ENCODE measurements at regions not wholly inside any gene's neighbourhood (a gene's known extent, or its start where the extent isn't known, plus 50 kb on each side); places are given as distances from the start of the nearest gene placed in this dataset.

DNA sequence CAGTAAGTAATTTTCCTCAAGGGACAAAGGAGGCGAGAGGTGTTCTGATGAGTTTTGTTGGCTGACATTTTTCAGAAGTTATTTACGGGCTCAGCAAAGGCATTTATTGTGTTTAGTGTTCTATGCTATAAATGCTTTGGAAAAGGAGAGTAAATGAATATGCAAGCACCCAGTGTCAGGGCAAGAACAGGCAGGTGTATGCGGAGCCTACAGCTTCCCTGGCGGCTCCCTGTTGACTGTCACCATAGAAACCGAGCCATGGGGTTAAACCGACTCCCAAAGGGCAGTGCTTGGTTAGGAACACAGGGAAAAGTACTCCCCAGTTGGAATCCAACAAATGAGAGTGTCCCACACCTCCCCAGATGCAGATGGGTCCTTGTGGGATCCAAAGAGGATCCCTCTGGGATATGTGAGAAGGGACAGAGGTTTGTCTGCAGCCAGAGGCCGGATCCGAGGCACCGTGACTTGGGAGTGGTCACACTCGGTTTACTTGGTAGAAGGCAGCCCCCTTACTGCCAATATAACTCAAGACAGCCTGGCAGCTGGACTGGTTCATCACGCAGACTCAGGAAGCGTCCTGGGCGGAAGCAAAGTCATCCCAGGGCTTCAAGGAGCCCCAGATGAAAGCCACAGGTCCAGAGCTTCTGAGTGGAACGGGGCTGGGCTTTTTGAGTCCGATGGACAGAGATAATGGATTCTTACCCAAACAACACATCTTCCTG, 329.7 kb downstream of the CTTN start:
- no peak for DNase-seq (ENCODE audit: low spot score, unreplicated experiment)
- Mint-ChIP-seq H3K4me1 (ENCODE audit: low read depth) (peaks cover 13% of the 10 kb centered on the region), H3K36me3 (ENCODE audit: insufficient read depth) (no peaks in the 10 kb centered on the region), H3K27me3 (no peaks in the 10 kb centered on the region), H3K9me3 (ENCODE audit: low read depth) (peaks cover 5% of the 10 kb centered on the region), H3K4me3 (ENCODE audit: low read depth) (no peak overlapping the region), H3K27ac (no peak overlapping the region)
- TF ChIP-seq CTCF (IDR thresholded peaks at IDR 0.05; ENCODE audit: unreplicated experiment): no peak

- Mint-ChIP-seq H3K4me1 (ENCODE audit: low read depth) (peaks cover 13% of the 10 kb centered on the region), H3K9me3 (ENCODE audit: low read depth) (peaks cover 5% of the 10 kb centered on the region), H3K27ac (no peak overlapping the region), H3K36me3 (ENCODE audit: insufficient read depth) (no peaks in the 10 kb centered on the region), H3K4me3 (ENCODE audit: low read depth) (no peak overlapping the region), H3K27me3 (no peaks in the 10 kb centered on the region)
- no peak for DNase-seq (ENCODE audit: low spot score, unreplicated experiment)
- no peak for TF ChIP-seq CTCF (IDR thresholded peaks at IDR 0.05; ENCODE audit: unreplicated experiment)
Observed at GRCh38 chr11:70729949-70730348, 331.6 kb downstream of the CTTN start.

DNA sequence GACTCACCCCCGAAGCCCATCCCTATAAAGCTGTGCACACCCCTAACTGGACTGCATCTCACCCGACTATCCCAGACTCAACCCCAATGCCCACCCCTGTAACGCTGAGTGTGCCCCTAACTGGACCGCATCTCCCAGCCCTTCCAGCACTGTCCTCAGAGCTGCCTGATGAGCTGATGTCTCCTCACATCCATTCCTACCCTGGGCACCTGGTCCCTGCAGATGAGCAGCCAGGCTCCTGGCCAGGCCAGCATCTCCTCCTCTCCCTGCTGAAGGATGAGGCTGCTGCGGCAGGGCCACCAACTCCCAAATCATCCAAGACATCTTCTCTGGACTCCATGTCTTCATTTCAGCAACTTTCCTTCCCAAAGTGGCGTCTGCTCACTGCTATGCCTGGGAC, 332.1 kb downstream of the CTTN start:
- no peak overlapping the region for H3K4me3 Mint-ChIP-seq (ENCODE audit: low read depth)
- H3K27ac Mint-ChIP-seq: no peak overlapping the region
- no peak for DNase-seq (ENCODE audit: low spot score, unreplicated experiment)
- peaks cover 13% of the 10 kb centered on the region for H3K4me1 Mint-ChIP-seq (ENCODE audit: low read depth)
- no peaks in the 10 kb centered on the region for H3K27me3 Mint-ChIP-seq
- no peak for TF ChIP-seq CTCF (IDR thresholded peaks at IDR 0.05; ENCODE audit: unreplicated experiment)
- no peaks in the 10 kb centered on the region for H3K36me3 Mint-ChIP-seq (ENCODE audit: insufficient read depth)
- H3K9me3 Mint-ChIP-seq (ENCODE audit: low read depth): peaks cover 5% of the 10 kb centered on the region

DNA sequence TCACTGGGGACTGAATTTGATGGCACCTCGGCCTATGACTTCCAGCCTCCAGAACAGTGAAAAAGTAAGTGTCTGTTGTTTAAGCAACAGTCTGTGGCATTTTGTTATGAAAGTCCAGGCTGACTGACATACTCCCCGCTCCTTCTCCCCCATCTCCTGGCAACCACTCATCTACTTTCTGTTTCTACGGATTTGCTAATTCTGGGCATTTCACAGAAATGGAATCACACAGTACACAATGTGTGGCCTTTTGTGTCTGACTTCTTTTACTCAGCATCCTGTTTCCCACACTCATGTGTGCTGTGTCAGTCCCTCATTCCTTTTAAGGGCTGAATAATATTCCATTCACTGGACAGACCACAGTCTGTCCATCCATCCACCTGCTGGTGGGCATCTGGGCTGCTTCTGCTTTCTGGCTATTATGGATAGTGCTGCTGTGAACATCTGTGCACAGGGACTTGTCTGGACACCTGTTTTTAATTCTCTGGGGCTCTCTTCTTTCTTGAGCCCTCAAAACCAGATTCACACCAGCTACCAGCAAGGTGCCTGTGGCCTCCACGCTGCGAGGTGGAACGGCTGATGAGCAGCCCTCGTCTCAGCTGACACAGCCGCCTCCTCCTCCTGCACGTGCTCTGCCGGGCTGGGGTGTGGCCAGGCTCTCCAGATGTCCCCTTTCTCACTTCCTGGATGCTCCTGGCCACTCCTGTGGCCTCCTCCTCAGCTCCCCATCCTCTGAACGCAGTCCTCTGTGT, 333.1 kb downstream of the CTTN start:
- Mint-ChIP-seq H3K27me3 (no peaks in the 10 kb centered on the region), H3K36me3 (ENCODE audit: insufficient read depth) (no peaks in the 10 kb centered on the region), H3K27ac (peak overlapping the region; percentile 71), H3K9me3 (ENCODE audit: low read depth) (peaks cover 5% of the 10 kb centered on the region), H3K4me3 (ENCODE audit: low read depth) (no peak overlapping the region), H3K4me1 (ENCODE audit: low read depth) (peaks cover 13% of the 10 kb centered on the region)
- DNase-seq (ENCODE audit: low spot score, unreplicated experiment): no peak
- TF ChIP-seq CTCF (IDR thresholded peaks at IDR 0.05; ENCODE audit: unreplicated experiment): no peak

- no peaks in the 10 kb centered on the region for H3K36me3 Mint-ChIP-seq (ENCODE audit: insufficient read depth)
- no peaks in the 10 kb centered on the region for H3K9me3 Mint-ChIP-seq (ENCODE audit: low read depth)
- TF ChIP-seq CTCF (IDR thresholded peaks at IDR 0.05; ENCODE audit: unreplicated experiment): no peak
- H3K4me1 Mint-ChIP-seq (ENCODE audit: low read depth): peaks cover 13% of the 10 kb centered on the region
- no peak for DNase-seq (ENCODE audit: low spot score, unreplicated experiment)
- no peaks in the 10 kb centered on the region for H3K27me3 Mint-ChIP-seq
- no peak overlapping the region for H3K4me3 Mint-ChIP-seq (ENCODE audit: low read depth)
- peak overlapping the region; percentile 71 for H3K27ac Mint-ChIP-seq
Observed at GRCh38 chr11:70732023-70732880, 333.9 kb downstream of the CTTN start.
